SK-N-SH (cell line): ENCODE measurements at regions not wholly inside any gene's neighbourhood (a gene's known extent, or its start where the extent isn't known, plus 50 kb on each side); places are given as distances from the start of the nearest gene placed in this dataset.

Experiments
- CTCF ChIA-PET: fragments of 300-600, 350-600 bp; formaldehyde crosslinking; extraction: SDS; loops from one replicate; lab custom pipeline; 2021; lab: Yijun Ruan, JAX
- POLR2A ChIA-PET: fragments of 350-600 bp; sonication (Branson Sonifier 250); formaldehyde crosslinking; extraction: SDS; loops from one replicate; lab custom pipeline; 2020; ENCODE audit warnings: antibody characterized with exemption, inconsistent platforms; lab: Yijun Ruan, JAX
- DNase-seq: peaks from one replicate; pipeline ENCODE4 v3.0.0; 2012
- H2AFZ ChIP-seq: fragments of 200-600 bp; sonication (generic); 2 replicates; pipeline ENCODE4 v1.8.1; 2016; ENCODE audit warnings: antibody characterized with exemption, mild to moderate bottlenecking, low read depth
- H3F3A ChIP-seq: fragments of 200-600 bp; sonication (generic); replicated peaks from 2 replicates; pipeline ENCODE3; 2016; ENCODE audit warnings: antibody characterized with exemption, mild to moderate bottlenecking; ENCODE audit not compliant: insufficient read depth
- H3K27ac ChIP-seq, 2 experiments: fragments of 200-500 bp in 1 of 2; fragments of 200-600 bp in 1 of 2; sonication (Bioruptor generic) in 1 of 2; sonication (generic), shearing (Covaris generic) in 1 of 2; 2 replicates each; pipeline versions ENCODE4 v1.5.1 to v1.6.1; 2014 to 2016; ENCODE audit warnings: low read depth in 2 of 2, inconsistent platforms in 1 of 2, low read length in 1 of 2, mild to moderate bottlenecking in 1 of 2, mixed read lengths in 1 of 2
- H3K27me3 ChIP-seq: fragments of 200-600 bp; sonication (generic), shearing (Covaris generic); 2 replicates; pipeline ENCODE4 v1.6.1; 2016; ENCODE audit warnings: mixed run types; ENCODE audit not compliant: insufficient read depth
- H3K36me3 ChIP-seq, 2 experiments: fragments of 200-500 bp in 1 of 2; fragments of 200-600 bp in 1 of 2; sonication (Bioruptor generic) in 1 of 2; sonication (generic) in 1 of 2; replicated peaks in 1 of 2; 2 replicates each; pipeline versions ENCODE3 to v1.5.1; 2014 to 2016; ENCODE audit warnings: low read length in 1 of 2, mild to moderate bottlenecking in 1 of 2; ENCODE audit not compliant: insufficient read depth in 2 of 2, control insufficient read depth in 1 of 2
- H3K4me1 ChIP-seq, 2 experiments: fragments of 200-500 bp in 1 of 2; fragments of 200-600 bp in 1 of 2; sonication (Bioruptor generic) in 1 of 2; sonication (generic), shearing (Covaris generic) in 1 of 2; 2 replicates each; pipeline versions ENCODE4 v1.5.1 to v1.6.1; 2014 to 2016; ENCODE audit warnings: low read depth in 1 of 2, low read length in 1 of 2, mixed run types in 1 of 2; ENCODE audit not compliant: insufficient read depth in 2 of 2, control insufficient read depth in 1 of 2
- H3K4me2 ChIP-seq: fragments of 200-600 bp; sonication (generic), shearing (Covaris generic); 2 replicates; pipeline ENCODE4 v1.6.1; 2017; ENCODE audit warnings: mixed run types
- H3K4me3 ChIP-seq, 2 experiments: fragments of 200-500 bp in 1 of 2; fragments of 200-600 bp in 1 of 2; sonication (Bioruptor generic) in 1 of 2; sonication (generic), shearing (Covaris generic) in 1 of 2; 2 replicates each; pipeline versions ENCODE4 v1.5.1 to v1.8.1; 2014 to 2016; ENCODE audit warnings: low read depth in 2 of 2, inconsistent platforms in 1 of 2, low read length in 1 of 2, mild to moderate bottlenecking in 1 of 2, mixed read lengths in 1 of 2, moderate library complexity in 1 of 2
- H3K79me2 ChIP-seq: fragments of 200-600 bp; sonication (generic); 2 replicates; pipeline ENCODE4 v1.8.1; 2017; ENCODE audit warnings: mild to moderate bottlenecking; ENCODE audit not compliant: insufficient read depth
- H3K9ac ChIP-seq: fragments of 200-600 bp; sonication (generic); 2 replicates; pipeline ENCODE4 v1.6.1; 2017; ENCODE audit warnings: mixed run types
- H3K9me2 ChIP-seq: fragments of 200-600 bp; sonication (generic); 2 replicates; pipeline ENCODE4 v1.6.1; 2017; ENCODE audit warnings: mixed run types
- H3K9me3 ChIP-seq: fragments of 200-600 bp; sonication (generic); 2 replicates; pipeline ENCODE4 v1.6.1; 2017; ENCODE audit warnings: mixed run types, mild to moderate bottlenecking, moderate library complexity
- H4K20me1 ChIP-seq: fragments of 200-600 bp; sonication (generic); 2 replicates; pipeline ENCODE4 v1.6.1; 2017; ENCODE audit warnings: mild to moderate bottlenecking, mixed run types; ENCODE audit not compliant: insufficient read depth
- EZH2phosphoT487 ChIP-seq: fragments of 200-600 bp; sonication (generic); IDR thresholded peaks from 2 replicates; pipeline ENCODE4 v1.6.1; 2017; ENCODE audit warnings: low read depth, mixed run types, mild to moderate bottlenecking, antibody characterized with exemption, moderate library complexity, borderline replicate concordance
- GABPA ChIP-seq: IDR thresholded peaks from 2 replicates; pipeline ENCODE4 v1.4.0; 2012; ENCODE audit warnings: low read depth, mild to moderate bottlenecking
- GATA2 ChIP-seq: sonication (generic); formaldehyde crosslinking; IDR thresholded peaks from 2 replicates; pipeline ENCODE4 v1.5.0; 2020; ENCODE audit warnings: mild to moderate bottlenecking, missing genetic modification reagents
- RAD21 ChIP-seq: IDR thresholded peaks from 2 replicates; pipeline ENCODE4 v1.6.1; 2012; ENCODE audit warnings: mild to moderate bottlenecking, low read length
- RXRA ChIP-seq: IDR thresholded peaks from 2 replicates; pipeline ENCODE4 v1.4.0; 2012; ENCODE audit warnings: low read depth, mild to moderate bottlenecking, borderline replicate concordance
- SIN3A ChIP-seq: IDR thresholded peaks from 2 replicates; pipeline ENCODE4 v1.6.1; 2012; ENCODE audit warnings: low read depth, mild to moderate bottlenecking, low read length, moderate library complexity, borderline replicate concordance
- TAF1 ChIP-seq: IDR thresholded peaks from 2 replicates; pipeline ENCODE4 v1.6.1; 2012; ENCODE audit warnings: low read depth, mild to moderate bottlenecking, low read length, moderate library complexity, borderline replicate concordance
- TCF12 ChIP-seq: IDR thresholded peaks from 2 replicates; pipeline ENCODE4 v1.4.0; 2012
- TEAD4 ChIP-seq: IDR thresholded peaks from 2 replicates; pipeline ENCODE4 v1.4.0; 2012; ENCODE audit warnings: mild to moderate bottlenecking, borderline replicate concordance; ENCODE audit not compliant: insufficient read depth
- USF1 ChIP-seq: IDR thresholded peaks from 2 replicates; pipeline ENCODE4 v1.4.0; 2012; ENCODE audit warnings: low read depth, borderline replicate concordance
- ZBTB33 ChIP-seq: IDR thresholded peaks from 2 replicates; pipeline ENCODE4 v1.4.0; 2012; ENCODE audit warnings: low read depth, borderline replicate concordance
- WGBS: methylation state at CpG from one replicate; pipeline ENCODE4 v1.1.6; 2017; ENCODE audit warnings: low lambda C conversion rate; 5-methylcytosine and 5-hydroxymethylcytosine counted together
- TF ChIP-seq, protein P1 (sequence below): IDR thresholded peaks from 2 replicates; pipeline ENCODE4 v1.6.1; 2012; ENCODE audit warnings: mild to moderate bottlenecking, low read depth, low read length, moderate library complexity
- TF ChIP-seq, protein P2 (sequence below): IDR thresholded peaks from 2 replicates; pipeline ENCODE4 v1.4.0; 2012; ENCODE audit warnings: low read depth
- TF ChIP-seq, protein P3 (sequence below): fragments of 200-600 bp; sonication (generic); IDR thresholded peaks from 2 replicates; pipeline ENCODE4 v1.6.1; 2017; ENCODE audit warnings: antibody characterized with exemption, mild to moderate bottlenecking, moderate library complexity

- TF ChIP-seq, protein P1, sequence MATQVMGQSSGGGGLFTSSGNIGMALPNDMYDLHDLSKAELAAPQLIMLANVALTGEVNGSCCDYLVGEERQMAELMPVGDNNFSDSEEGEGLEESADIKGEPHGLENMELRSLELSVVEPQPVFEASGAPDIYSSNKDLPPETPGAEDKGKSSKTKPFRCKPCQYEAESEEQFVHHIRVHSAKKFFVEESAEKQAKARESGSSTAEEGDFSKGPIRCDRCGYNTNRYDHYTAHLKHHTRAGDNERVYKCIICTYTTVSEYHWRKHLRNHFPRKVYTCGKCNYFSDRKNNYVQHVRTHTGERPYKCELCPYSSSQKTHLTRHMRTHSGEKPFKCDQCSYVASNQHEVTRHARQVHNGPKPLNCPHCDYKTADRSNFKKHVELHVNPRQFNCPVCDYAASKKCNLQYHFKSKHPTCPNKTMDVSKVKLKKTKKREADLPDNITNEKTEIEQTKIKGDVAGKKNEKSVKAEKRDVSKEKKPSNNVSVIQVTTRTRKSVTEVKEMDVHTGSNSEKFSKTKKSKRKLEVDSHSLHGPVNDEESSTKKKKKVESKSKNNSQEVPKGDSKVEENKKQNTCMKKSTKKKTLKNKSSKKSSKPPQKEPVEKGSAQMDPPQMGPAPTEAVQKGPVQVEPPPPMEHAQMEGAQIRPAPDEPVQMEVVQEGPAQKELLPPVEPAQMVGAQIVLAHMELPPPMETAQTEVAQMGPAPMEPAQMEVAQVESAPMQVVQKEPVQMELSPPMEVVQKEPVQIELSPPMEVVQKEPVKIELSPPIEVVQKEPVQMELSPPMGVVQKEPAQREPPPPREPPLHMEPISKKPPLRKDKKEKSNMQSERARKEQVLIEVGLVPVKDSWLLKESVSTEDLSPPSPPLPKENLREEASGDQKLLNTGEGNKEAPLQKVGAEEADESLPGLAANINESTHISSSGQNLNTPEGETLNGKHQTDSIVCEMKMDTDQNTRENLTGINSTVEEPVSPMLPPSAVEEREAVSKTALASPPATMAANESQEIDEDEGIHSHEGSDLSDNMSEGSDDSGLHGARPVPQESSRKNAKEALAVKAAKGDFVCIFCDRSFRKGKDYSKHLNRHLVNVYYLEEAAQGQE, result no peak
Measured at GRCh38 chr2:22769497-22769896, 615.5 kb upstream of the KLHL29 start (continued).

- Histone ChIP-seq H3K79me2 (no peaks in the 10 kb centered on the region), H3K4me3 (no peak overlapping the region), H3K4me1 (no peaks in the 10 kb centered on the region), H3K36me3 (no peaks in the 10 kb centered on the region), H3K4me2 (no peak overlapping the region), H3F3A (no peaks in the 10 kb centered on the region), H2AFZ (no peak overlapping the region), H3K27ac (no peak overlapping the region), H3K9me2 (no peaks in the 10 kb centered on the region)
- 38% methylated on average over 5 of the region's 5 CpGs for WGBS
- no peak for TF ChIP-seq GATA2 (CRISPR knock-in tag)
- TF ChIP-seq TAF1, result no peak
- TF ChIP-seq RAD21, result no peak
- TF ChIP-seq ZBTB33, result no peak
- TF ChIP-seq SIN3A, result no peak
- TF ChIP-seq, protein P2, sequence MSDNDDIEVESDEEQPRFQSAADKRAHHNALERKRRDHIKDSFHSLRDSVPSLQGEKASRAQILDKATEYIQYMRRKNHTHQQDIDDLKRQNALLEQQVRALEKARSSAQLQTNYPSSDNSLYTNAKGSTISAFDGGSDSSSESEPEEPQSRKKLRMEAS, result no peak
- TF ChIP-seq TCF12, result no peak
- no peak for TF ChIP-seq USF1
- no peak for TF ChIP-seq GABPA
- TF ChIP-seq RXRA, result no peak
- no peak for TF ChIP-seq TEAD4
- TF ChIP-seq, protein P3, sequence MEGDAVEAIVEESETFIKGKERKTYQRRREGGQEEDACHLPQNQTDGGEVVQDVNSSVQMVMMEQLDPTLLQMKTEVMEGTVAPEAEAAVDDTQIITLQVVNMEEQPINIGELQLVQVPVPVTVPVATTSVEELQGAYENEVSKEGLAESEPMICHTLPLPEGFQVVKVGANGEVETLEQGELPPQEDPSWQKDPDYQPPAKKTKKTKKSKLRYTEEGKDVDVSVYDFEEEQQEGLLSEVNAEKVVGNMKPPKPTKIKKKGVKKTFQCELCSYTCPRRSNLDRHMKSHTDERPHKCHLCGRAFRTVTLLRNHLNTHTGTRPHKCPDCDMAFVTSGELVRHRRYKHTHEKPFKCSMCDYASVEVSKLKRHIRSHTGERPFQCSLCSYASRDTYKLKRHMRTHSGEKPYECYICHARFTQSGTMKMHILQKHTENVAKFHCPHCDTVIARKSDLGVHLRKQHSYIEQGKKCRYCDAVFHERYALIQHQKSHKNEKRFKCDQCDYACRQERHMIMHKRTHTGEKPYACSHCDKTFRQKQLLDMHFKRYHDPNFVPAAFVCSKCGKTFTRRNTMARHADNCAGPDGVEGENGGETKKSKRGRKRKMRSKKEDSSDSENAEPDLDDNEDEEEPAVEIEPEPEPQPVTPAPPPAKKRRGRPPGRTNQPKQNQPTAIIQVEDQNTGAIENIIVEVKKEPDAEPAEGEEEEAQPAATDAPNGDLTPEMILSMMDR, result no peak
- no peak for TF ChIP-seq EZH2phosphoT487
- TF ChIP-seq, all 33 proteins: peak for 0
- ChIA-PET CTCF (interaction anchor here (0.6 kb wide), 1 partner anchor 73 kb away, joined by 3 read pairs; no protein-coding TSS in a partner anchor), POLR2A (no interaction called here)
- no peak for DNase-seq
- Histone ChIP-seq H3K27me3 (no peaks in the 10 kb centered on the region), H3K9me3 (no peaks in the 10 kb centered on the region), H4K20me1 (no peaks in the 10 kb centered on the region), H3K9ac (no peak overlapping the region)
Measured at GRCh38 chr2:22784566-22784965, 600.4 kb upstream of the KLHL29 start.
